RWPE1 (cell line): ENCODE measurements at regions not wholly inside any gene's neighbourhood (a gene's known extent, or its start where the extent isn't known, plus 50 kb on each side); places are given as distances from the start of the nearest gene placed in this dataset.

Experiments used
- CTCF ChIA-PET: fragments of 350-600 bp; sonication (Branson Sonifier 250); formaldehyde crosslinking; extraction: SDS; loops from one replicate; lab custom pipeline; 2021; lab: Yijun Ruan, JAX
- POLR2A ChIA-PET: fragments of 400-600 bp; formaldehyde crosslinking; extraction: SDS; loops from one replicate; lab custom pipeline; 2020; ENCODE audit warnings: antibody characterized with exemption; ENCODE audit not compliant: low non-redundant PET; lab: Yijun Ruan, JAX
- DNase-seq: peaks from one replicate; pipeline ENCODE4 v3.0.0; 2012; ENCODE audit warnings: low spot score
- H3K27ac ChIP-seq: fragments of 450-650 bp; 2 replicates; pipeline ENCODE4 v1.5.1; 2017
- TF ChIP-seq, protein P1 (sequence below): fragments of 450-650 bp; conservative IDR thresholded peaks from 2 replicates; pipeline ENCODE4 v1.5.1; 2017; ENCODE audit warnings: low read depth, mild to moderate bottlenecking

DNA sequence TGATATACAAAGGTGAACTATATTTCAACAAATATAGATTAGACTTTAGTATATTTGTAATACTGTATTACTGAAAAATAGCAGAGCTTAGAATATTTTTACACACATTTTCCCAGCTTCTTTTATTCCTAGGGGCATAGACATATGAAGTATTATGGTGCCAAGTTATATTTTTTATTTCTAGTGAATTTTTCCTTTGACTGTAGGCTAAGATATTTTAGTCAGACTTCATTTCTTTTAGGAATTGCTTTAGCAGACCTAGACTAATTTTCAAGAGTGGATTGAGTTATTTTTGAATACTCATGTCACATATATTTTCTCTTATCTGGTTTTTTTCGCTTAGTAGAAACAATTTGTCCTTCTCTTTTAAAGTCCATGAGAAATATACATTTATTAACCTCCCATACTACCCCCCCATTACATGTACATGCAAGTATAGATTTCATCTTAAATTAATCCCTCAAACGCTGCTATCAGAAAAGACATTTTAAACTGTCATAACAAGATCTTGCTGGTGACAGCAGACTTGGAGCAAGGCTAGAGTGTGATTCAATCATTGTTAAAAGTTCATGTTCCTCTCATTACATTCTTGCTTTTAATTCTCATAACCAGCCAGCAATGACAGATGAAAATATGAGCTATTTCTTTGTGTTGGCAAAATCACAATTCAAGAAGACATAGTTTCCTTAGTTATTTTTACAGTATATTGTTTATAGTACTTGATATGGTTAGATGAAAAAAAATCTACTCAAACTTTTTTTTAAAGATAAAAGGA lies 456.1 kb downstream of the AEBP2 start:
- no peak overlapping the region for H3K27ac ChIP-seq
- TF ChIP-seq, protein P1, sequence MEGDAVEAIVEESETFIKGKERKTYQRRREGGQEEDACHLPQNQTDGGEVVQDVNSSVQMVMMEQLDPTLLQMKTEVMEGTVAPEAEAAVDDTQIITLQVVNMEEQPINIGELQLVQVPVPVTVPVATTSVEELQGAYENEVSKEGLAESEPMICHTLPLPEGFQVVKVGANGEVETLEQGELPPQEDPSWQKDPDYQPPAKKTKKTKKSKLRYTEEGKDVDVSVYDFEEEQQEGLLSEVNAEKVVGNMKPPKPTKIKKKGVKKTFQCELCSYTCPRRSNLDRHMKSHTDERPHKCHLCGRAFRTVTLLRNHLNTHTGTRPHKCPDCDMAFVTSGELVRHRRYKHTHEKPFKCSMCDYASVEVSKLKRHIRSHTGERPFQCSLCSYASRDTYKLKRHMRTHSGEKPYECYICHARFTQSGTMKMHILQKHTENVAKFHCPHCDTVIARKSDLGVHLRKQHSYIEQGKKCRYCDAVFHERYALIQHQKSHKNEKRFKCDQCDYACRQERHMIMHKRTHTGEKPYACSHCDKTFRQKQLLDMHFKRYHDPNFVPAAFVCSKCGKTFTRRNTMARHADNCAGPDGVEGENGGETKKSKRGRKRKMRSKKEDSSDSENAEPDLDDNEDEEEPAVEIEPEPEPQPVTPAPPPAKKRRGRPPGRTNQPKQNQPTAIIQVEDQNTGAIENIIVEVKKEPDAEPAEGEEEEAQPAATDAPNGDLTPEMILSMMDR: no peak
- DNase-seq: no peak
- ChIA-PET POLR2A (no interaction called here), CTCF (no interaction called here)

GRCh38 chr12:19896041-19896440 lies 456.7 kb downstream of the AEBP2 start:
- TF ChIP-seq, protein P1: no peak
- ChIA-PET POLR2A (no interaction called here), CTCF (no interaction called here)
- no peak for DNase-seq
- H3K27ac ChIP-seq: no peak overlapping the region

GRCh38 chr12:19896534-19896933 lies 457.2 kb downstream of the AEBP2 start:
- no peak for DNase-seq
- POLR2A ChIA-PET: no interaction called here
- H3K27ac ChIP-seq: no peak overlapping the region
- CTCF ChIA-PET: no interaction called here
- TF ChIP-seq, protein P1: no peak

DNA sequence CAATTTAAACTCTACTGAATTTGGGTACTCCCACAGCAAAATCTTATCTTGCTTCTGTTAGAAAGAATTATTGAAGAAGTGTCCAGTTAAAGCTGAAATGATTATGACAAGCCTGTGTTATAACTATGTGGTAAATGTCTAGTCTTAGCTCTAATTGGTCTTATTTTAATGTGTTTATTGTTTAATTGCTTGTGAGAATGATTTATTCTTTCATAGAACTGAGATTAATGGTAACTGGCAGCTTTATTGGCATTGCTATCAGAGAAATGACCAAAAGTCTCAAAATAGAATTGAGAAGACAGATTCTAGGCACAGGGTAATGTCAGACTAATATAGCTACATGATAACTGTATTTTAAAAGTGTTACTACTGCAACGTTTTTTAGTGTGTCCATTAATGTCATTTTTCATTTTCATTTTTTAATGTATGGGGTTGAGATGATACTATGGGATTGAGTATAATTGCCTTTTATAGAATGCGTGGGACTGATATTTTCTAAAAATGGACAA lies 458.7 kb downstream of the AEBP2 start:
- TF ChIP-seq, protein P1: no peak
- no peak for DNase-seq
- CTCF ChIA-PET: no interaction called here
- no peak overlapping the region for H3K27ac ChIP-seq
- POLR2A ChIA-PET: no interaction called here

DNA sequence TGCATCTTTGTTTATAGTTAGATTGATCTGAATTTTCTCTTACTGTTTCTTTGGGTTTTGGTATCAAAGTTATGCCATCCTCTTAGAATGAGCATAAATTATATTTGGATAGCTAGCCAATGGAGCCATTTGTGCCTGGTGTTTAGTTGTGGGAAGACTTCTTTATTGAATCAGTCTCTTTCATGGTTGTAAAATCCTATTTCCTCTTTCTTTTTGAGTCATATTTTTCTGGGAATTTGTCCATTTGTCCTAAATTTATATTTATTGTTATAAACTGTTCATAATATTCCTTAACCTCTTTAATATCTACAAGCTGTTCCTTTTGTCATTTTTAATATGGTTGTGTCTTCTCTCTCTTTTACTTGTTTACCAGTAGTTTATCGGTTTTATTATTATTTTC lies 462.5 kb downstream of the AEBP2 start:
- H3K27ac ChIP-seq: no peak overlapping the region
- CTCF ChIA-PET: no interaction called here
- TF ChIP-seq, protein P1: no peak
- POLR2A ChIA-PET: no interaction called here
- no peak for DNase-seq

DNA sequence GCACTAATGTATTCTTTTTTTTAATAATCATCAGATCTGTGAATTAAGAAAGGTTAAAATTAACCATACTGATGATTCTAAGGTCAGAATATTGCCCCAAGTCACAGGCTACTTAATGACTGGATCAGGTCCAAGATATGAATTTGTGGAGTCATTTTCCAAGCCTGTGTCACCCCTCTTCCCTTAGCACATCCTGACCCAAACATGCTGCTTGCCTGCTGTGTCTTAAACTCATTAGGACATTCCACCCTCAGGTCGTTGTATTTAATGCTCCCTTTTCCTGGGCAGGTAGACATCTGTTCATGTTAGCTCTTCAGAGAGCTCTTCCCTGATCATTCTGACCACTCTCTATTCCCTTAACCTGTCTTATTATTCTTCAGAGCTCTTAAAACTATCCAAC lies 463.5 kb upstream of the PDE3A start:
- ChIA-PET CTCF (no interaction called here), POLR2A (no interaction called here)
- no peak overlapping the region for H3K27ac ChIP-seq
- no peak for DNase-seq
- TF ChIP-seq, protein P1: no peak
